Panc1 (cell line): ENCODE measurements at regions not wholly inside any gene's neighbourhood (a gene's known extent, or its start where the extent isn't known, plus 50 kb on each side); places are given as distances from the start of the nearest gene placed in this dataset.

ENCODE experiments used
- ATAC-seq: fragments of 200-7000 bp; cut with Tn5 transposase; 2 replicates; pipeline ENCODE4 v1.9.1; 2020; ENCODE audit warnings: mild to moderate bottlenecking, moderate library complexity
- BruUV-seq: library from RNA; stranded (reverse); fragments of 400-500 nt; replicated peaks from 2 replicates; lab custom pipeline; 2021; lab: Mats Ljungman, UMichigan
- CTCF ChIA-PET: fragments of 300-600 bp; sonication (Branson Sonifier 250); formaldehyde crosslinking; loops from one replicate; lab custom pipeline; 2022; ENCODE audit warnings: antibody characterized with exemption; lab: Charles Lee
- POLR2A ChIA-PET: fragments of 300-600 bp; sonication (Branson Sonifier 250); formaldehyde crosslinking; loops from one replicate; lab custom pipeline; 2022; ENCODE audit warnings: antibody characterized with exemption; lab: Charles Lee
- DNase-seq: peaks from one replicate; pipeline ENCODE4 v3.0.0-alpha.2; 2010; ENCODE audit warnings: low read depth, low spot score
- H3K27ac ChIP-seq: 2 replicates; pipeline ENCODE4 v1.5.1; 2011; ENCODE audit warnings: mild to moderate bottlenecking, low read length, inconsistent platforms
- H3K27me3 ChIP-seq: fragments of 200-500 bp; sonication (Bioruptor generic); 2 replicates; pipeline ENCODE4 v1.6.0; 2014; ENCODE audit warnings: low read length, inconsistent platforms; ENCODE audit not compliant: control insufficient read depth, insufficient read depth
- H3K36me3 ChIP-seq: fragments of 200-500 bp; sonication (Bioruptor generic); 2 replicates; pipeline ENCODE4 v1.5.1; 2014; ENCODE audit warnings: inconsistent platforms, mild to moderate bottlenecking, low read length, moderate library complexity; ENCODE audit not compliant: control insufficient read depth, insufficient read depth
- H3K4me1 ChIP-seq: 2 replicates; pipeline ENCODE4 v1.5.1; 2011; ENCODE audit warnings: inconsistent platforms, mild to moderate bottlenecking, low read length, moderate library complexity; ENCODE audit not compliant: control insufficient read depth, insufficient read depth
- H3K4me3 ChIP-seq, 2 experiments: 2 replicates each; pipeline ENCODE4 v1.5.1; 2011 to 2012; ENCODE audit warnings: low read depth in 2 of 2, low read length in 2 of 2, mild to moderate bottlenecking in 2 of 2, inconsistent platforms in 1 of 2, moderate library complexity in 1 of 2
- H3K9me3 ChIP-seq: fragments of 200-500 bp; sonication (Bioruptor generic); 2 replicates; pipeline ENCODE4 v1.5.1; 2014; ENCODE audit warnings: low read depth, mild to moderate bottlenecking, inconsistent platforms, low read length, moderate library complexity; ENCODE audit not compliant: control insufficient read depth, insufficient read depth
- CTCF ChIP-seq: fragments of 450-650 bp; IDR thresholded peaks from 2 replicates; pipeline ENCODE4 v1.5.1; 2017; ENCODE audit warnings: mild to moderate bottlenecking
- POLR2AphosphoS5 ChIP-seq: IDR thresholded peaks from 2 replicates; pipeline ENCODE4 v1.6.1; 2012; ENCODE audit warnings: mild to moderate bottlenecking, low read depth, low read length, moderate library complexity
- REST ChIP-seq, 2 experiments: IDR thresholded peaks; 2 replicates each; pipeline ENCODE4 v1.6.1; 2011 to 2012; ENCODE audit warnings: low read depth in 2 of 2, control low read depth in 1 of 2, low read length in 1 of 2, mild to moderate bottlenecking in 1 of 2, moderate library complexity in 1 of 2; ENCODE audit not compliant: insufficient read depth in 1 of 2
- SIN3A ChIP-seq: IDR thresholded peaks from 2 replicates; pipeline ENCODE4 v1.6.1; 2012; ENCODE audit warnings: low read depth, mild to moderate bottlenecking, low read length, moderate library complexity, borderline replicate concordance; ENCODE audit not compliant: insufficient read depth
- TCF7L2 ChIP-seq: IDR thresholded peaks from 2 replicates; pipeline ENCODE4 v1.6.1; 2011; ENCODE audit warnings: mild to moderate bottlenecking, low read depth, low read length, inconsistent platforms
- in situ Hi-C: cut with HindIII; loops from 2 replicates; pipeline ENCODE4 v1.10.0; 2016; ENCODE audit warnings: low sequenced_read_pairs, low pct_unique_long_range_greater_than_20kb
- intact Hi-C: fragments of 100-400 bp; cut with micrococcal nuclease; formaldehyde crosslinking; loops from one replicate; pipeline ENCODE4 v1.10.0; 2022; ENCODE audit not compliant: unreplicated experiment

- DNase-seq, result no peak
- Histone ChIP-seq H3K36me3 (no peaks in the 10 kb centered on the region), H3K4me3 (no peak overlapping the region), H3K4me1 (no peaks in the 10 kb centered on the region), H3K27me3 (no peaks in the 10 kb centered on the region), H3K9me3 (no peaks in the 10 kb centered on the region), H3K27ac (no peak overlapping the region)
- CTCF ChIA-PET, result no interaction called here
- TF ChIP-seq POLR2AphosphoS5 (no peak), CTCF (no peak), TCF7L2 (no peak), REST (IDR thresholded peaks at IDR 0.05; ENCODE audit: insufficient read depth in 1 of 2, low read depth in 2 of 2, low read length in 1 of 2) (no peak), SIN3A (no peak)
- ATAC-seq, result no peak
- intact Hi-C loops (no loop called here), in situ Hi-C loops (no loop called here)
- no TSS peak for BruUV-seq
- POLR2A ChIA-PET, result no interaction called here
These were observed 1013.8 kb downstream of the PLA2G4A start for GRCh38 chr1:187842406-187843165.

- no peak for DNase-seq
- no peaks in the 10 kb centered on the region for H3K4me1 ChIP-seq
- ChIA-PET POLR2A (no interaction called here), CTCF (interaction anchor here (0.6 kb wide), 1 partner anchor 36 kb away, joined by 3 read pairs; no protein-coding TSS in a partner anchor)
- intact Hi-C loops, result no loop called here
- no TSS peak for BruUV-seq
- H3K4me3 ChIP-seq, result no peak overlapping the region
- ATAC-seq, result no peak
- H3K27me3 ChIP-seq, result no peaks in the 10 kb centered on the region
- H3K27ac ChIP-seq, result no peak overlapping the region
- in situ Hi-C loops, result no loop called here
- H3K9me3 ChIP-seq, result no peaks in the 10 kb centered on the region
- no peaks in the 10 kb centered on the region for H3K36me3 ChIP-seq
- TF ChIP-seq REST (IDR thresholded peaks at IDR 0.05; ENCODE audit: insufficient read depth in 1 of 2, low read depth in 2 of 2, low read length in 1 of 2), result no peak
- no peak for TF ChIP-seq POLR2AphosphoS5
- no peak for TF ChIP-seq SIN3A
- no peak for TF ChIP-seq TCF7L2
- no peak for TF ChIP-seq CTCF
These were observed 1015.6 kb downstream of the PLA2G4A start for GRCh38 chr1:187844313-187844712.
